B cell (primary cell): ENCODE measurements at regions not wholly inside any gene's neighbourhood (a gene's known extent, or its start where the extent isn't known, plus 50 kb on each side); places are given as distances from the start of the nearest gene placed in this dataset.

Experiments
- ATAC-seq: fragments of 200-7000 bp; cut with Tn5 transposase; one replicate; pipeline ENCODE4 v1.10.0; 2021; ENCODE audit warnings: low read depth, mild to moderate bottlenecking, moderate number of reproducible peaks, moderate library complexity
- CTCF ChIA-PET: fragments of 350-600 bp; sonication (Branson Sonifier 250); formaldehyde crosslinking; loops from one replicate; lab custom pipeline; 2021; ENCODE audit warnings: antibody characterized with exemption, inconsistent platforms; lab: Charles Lee
- POLR2A ChIA-PET: fragments of 350-600 bp; sonication (Branson Sonifier 250); formaldehyde crosslinking; loops from one replicate; lab custom pipeline; 2021; ENCODE audit warnings: antibody characterized with exemption; lab: Charles Lee
- DNase-seq: peaks from one replicate; pipeline ENCODE4 v3.0.0; 2013
- H2AFZ ChIP-seq: 2 replicates; pipeline ENCODE4 v1.6.1; 2012; ENCODE audit warnings: mild to moderate bottlenecking, low read depth, low read length; ENCODE audit not compliant: insufficient read depth, poor library complexity, severe bottlenecking
- H3K27ac ChIP-seq, 2 donors: 1 replicate in 1 of 2; 2 replicates in 1 of 2; pipeline ENCODE4 v1.5.1; 2012 to 2013; ENCODE audit warnings: low read length in 2 of 2, mild to moderate bottlenecking in 2 of 2, moderate library complexity in 1 of 2
- H3K27me3 ChIP-seq, 4 experiments: fragments of 200-600 bp in 1 of 4; sonication (generic) in 1 of 4; replicated peaks in 1 of 4; 1 replicate in 2 of 4; 2 replicates in 2 of 4; pipeline versions ENCODE4 v1.6.1 to v1.7.0; 2013 to 2016; ENCODE audit warnings: low read length in 3 of 4, mild to moderate bottlenecking in 2 of 4, mixed read lengths in 1 of 4, moderate library complexity in 1 of 4; ENCODE audit not compliant: insufficient read depth in 4 of 4, control insufficient read depth in 3 of 4; ENCODE audit errors: control extremely low read depth in 1 of 4
- H3K36me3 ChIP-seq, 2 experiments: replicated peaks in 1 of 2; 1 replicate in 1 of 2; 2 replicates in 1 of 2; pipeline versions ENCODE4 v1.6.1 to v1.7.1; 2013; ENCODE audit warnings: low read length in 1 of 2; ENCODE audit not compliant: insufficient read depth in 2 of 2, control insufficient read depth in 1 of 2; ENCODE audit errors: control extremely low read depth in 1 of 2, extremely low read depth in 1 of 2
- H3K4me1 ChIP-seq, 2 donors: fragments of 200-600 bp in 1 of 2; sonication (generic) in 1 of 2; 1 replicate in 1 of 2; 2 replicates in 1 of 2; pipeline versions ENCODE4 v1.5.1 to v1.6.1; 2013 to 2017; ENCODE audit warnings: low read length in 2 of 2; ENCODE audit not compliant: control insufficient read depth in 2 of 2, insufficient read depth in 2 of 2
- H3K4me2 ChIP-seq: replicated peaks from 2 replicates; pipeline ENCODE3; 2012; ENCODE audit warnings: mild to moderate bottlenecking, low read depth, low read length; ENCODE audit not compliant: poor library complexity, severe bottlenecking
- H3K4me3 ChIP-seq, 5 experiments: fragments of 200-600 bp in 1 of 5; sonication (generic) in 1 of 5; 1 replicate in 3 of 5; 2 replicates in 2 of 5; pipeline versions ENCODE4 v1.5.1 to v1.7.0; 2011 to 2016; ENCODE audit warnings: low read length in 4 of 5, mild to moderate bottlenecking in 4 of 5, low read depth in 2 of 5, control low read depth in 1 of 5, moderate library complexity in 1 of 5; ENCODE audit not compliant: insufficient read depth in 1 of 5; ENCODE audit errors: control extremely low read depth in 1 of 5, extremely low read depth in 1 of 5
- H3K79me2 ChIP-seq: fragments of 200-600 bp; sonication (generic); one replicate; pipeline ENCODE4 v1.6.0; 2016; ENCODE audit warnings: low read length; ENCODE audit not compliant: control insufficient read depth, insufficient read depth
- H3K9ac ChIP-seq: fragments of 200-600 bp; sonication (generic); 2 replicates; pipeline ENCODE4 v1.6.1; 2017; ENCODE audit warnings: mild to moderate bottlenecking, low read length, moderate library complexity
- H3K9me3 ChIP-seq, 3 donors: one replicate each; pipeline versions ENCODE4 v1.6.1 to v1.7.1; 2013; ENCODE audit warnings: low read length in 2 of 3; ENCODE audit not compliant: control insufficient read depth in 2 of 3, insufficient read depth in 1 of 3; ENCODE audit errors: control extremely low read depth in 1 of 3
- H4K20me1 ChIP-seq: 2 replicates; pipeline ENCODE4 v1.6.0; 2012; ENCODE audit warnings: mild to moderate bottlenecking, low read length; ENCODE audit not compliant: insufficient read depth, control insufficient read depth, poor library complexity, severe bottlenecking
- H3K27ac Mint-ChIP-seq: one replicate; pipeline ENCODE4 v1.8.0; 2021; ENCODE audit warnings: mixed read lengths
- H3K27me3 Mint-ChIP-seq: one replicate; pipeline ENCODE4 v1.8.0; 2021; ENCODE audit warnings: mixed read lengths
- H3K4me1 Mint-ChIP-seq: one replicate; pipeline ENCODE4 v1.8.0; 2021; ENCODE audit warnings: mixed read lengths
- H3K4me3 Mint-ChIP-seq: one replicate; pipeline ENCODE4 v1.8.0; 2021; ENCODE audit warnings: mixed read lengths
- H3K9me3 Mint-ChIP-seq: one replicate; pipeline ENCODE4 v1.8.0; 2022; ENCODE audit warnings: mixed read lengths; ENCODE audit not compliant: insufficient read depth
- CTCF ChIP-seq: fragments of 200-600 bp; IDR thresholded peaks from one replicate; pipeline ENCODE4 v1.8.0; 2022; ENCODE audit warnings: antibody characterized with exemption, mild to moderate bottlenecking
- EZH2 ChIP-seq: IDR thresholded peaks from 2 replicates; pipeline ENCODE4 v1.6.1; 2012; ENCODE audit warnings: borderline replicate concordance, low read depth, mild to moderate bottlenecking, moderate library complexity, low read length; ENCODE audit not compliant: insufficient read depth, poor library complexity, severe bottlenecking
- WGBS: methylation state at CpG from one replicate; pipeline ENCODE4 v1.1.5; 2013; ENCODE audit warnings: missing lambda C conversion rate; ENCODE audit not compliant: insufficient coverage; 5-methylcytosine and 5-hydroxymethylcytosine counted together
- intact Hi-C: fragments of 100-400 bp; cut with micrococcal nuclease; formaldehyde crosslinking; loops from one replicate; pipeline ENCODE4 v1.10.0; 2022

- no peak for TF ChIP-seq CTCF
- no peak for TF ChIP-seq EZH2
- Mint-ChIP-seq H3K4me3 (no peak overlapping the region), H3K9me3 (no peaks in the 10 kb centered on the region), H3K27me3 (peaks cover 6% of the 10 kb centered on the region), H3K4me1 (no peaks in the 10 kb centered on the region), H3K27ac (no peak overlapping the region)
- ATAC-seq (no peak), DNase-seq (no peak)
- POLR2A ChIA-PET = no interaction called here
- H3K9ac ChIP-seq = no peak overlapping the region
- H3K4me1 ChIP-seq = no peaks in the 10 kb centered on the region
- no peaks in the 10 kb centered on the region for H3K79me2 ChIP-seq
- intact Hi-C loops = no loop called here
- H3K27ac ChIP-seq = no peak overlapping the region
- H3K36me3 ChIP-seq = no peaks in the 10 kb centered on the region
- H4K20me1 ChIP-seq = no peaks in the 10 kb centered on the region
- CTCF ChIA-PET = interaction anchor here (0.9 kb wide), 1 partner anchor 13 kb away, joined by 3 read pairs; no protein-coding TSS in a partner anchor
- H3K4me2 ChIP-seq = no peak overlapping the region
- H3K27me3 ChIP-seq = no peaks in the 10 kb centered on the region
- no peak overlapping the region for H2AFZ ChIP-seq
- 100% methylated on average over 1 of the region's 2 CpGs for WGBS
- H3K9me3 ChIP-seq = no peaks in the 10 kb centered on the region
- H3K4me3 ChIP-seq = no peak overlapping the region
These were observed 216.1 kb downstream of the TLE1 start for GRCh38 chr9:81473206-81473605.

- Mint-ChIP-seq H3K4me3 (no peak overlapping the region), H3K27me3 (peaks cover 8% of the 10 kb centered on the region), H3K27ac (no peak overlapping the region), H3K4me1 (no peaks in the 10 kb centered on the region), H3K9me3 (no peaks in the 10 kb centered on the region)
- no peaks in the 10 kb centered on the region for H3K9me3 ChIP-seq
- DNase-seq (no peak), ATAC-seq (no peak)
- intact Hi-C loops = no loop called here
- H3K79me2 ChIP-seq = no peaks in the 10 kb centered on the region
- H3K4me1 ChIP-seq = no peaks in the 10 kb centered on the region
- no peak overlapping the region for H2AFZ ChIP-seq
- H3K4me2 ChIP-seq = no peak overlapping the region
- no peak for TF ChIP-seq EZH2
- no peak for TF ChIP-seq CTCF
- no peak overlapping the region for H3K9ac ChIP-seq
- no peaks in the 10 kb centered on the region for H3K36me3 ChIP-seq
- CTCF ChIA-PET = interaction anchor here (0.9 kb wide), 1 partner anchor 13 kb away, joined by 3 read pairs; no protein-coding TSS in a partner anchor
- no peak overlapping the region for H3K4me3 ChIP-seq
- H3K27ac ChIP-seq = no peak overlapping the region
- POLR2A ChIA-PET = no interaction called here
- WGBS = 86% methylated on average over 9 of the region's 10 CpGs
- no peaks in the 10 kb centered on the region for H3K27me3 ChIP-seq
- H4K20me1 ChIP-seq = no peaks in the 10 kb centered on the region
These were observed 216.6 kb downstream of the TLE1 start for GRCh38 chr9:81472701-81473100.
